Astrocyte (in vitro differentiated cells and primary cell): ENCODE measurements at regions not wholly inside any gene's neighbourhood (a gene's known extent, or its start where the extent isn't known, plus 50 kb on each side); places are given as distances from the start of the nearest gene placed in this dataset.

ENCODE experiments used
- DNase-seq: peaks from one replicate; pipeline ENCODE4 v3.0.0-alpha.2; 2010; ENCODE audit warnings: low read depth
- FAIRE-seq: peaks from 2 replicates; lab custom pipeline; 2011; peaks lifted over from hg19 to GRCh38; lab: Jason Lieb, UNC
- H2AFZ ChIP-seq: 2 replicates; pipeline ENCODE4 v1.6.0; 2012; ENCODE audit warnings: low read depth, low read length, inconsistent platforms
- H3K27ac ChIP-seq: 2 replicates; pipeline ENCODE4 v1.5.1; 2011; ENCODE audit warnings: low read depth, low read length, inconsistent platforms
- H3K27me3 ChIP-seq: 2 replicates; pipeline ENCODE4 v1.6.0; 2011; ENCODE audit warnings: low read length, inconsistent platforms; ENCODE audit not compliant: insufficient read depth
- H3K36me3 ChIP-seq: 2 replicates; pipeline ENCODE4 v1.5.1; 2011; ENCODE audit warnings: low read length, inconsistent platforms; ENCODE audit not compliant: insufficient read depth
- H3K4me1 ChIP-seq: 2 replicates; pipeline ENCODE4 v1.5.1; 2011; ENCODE audit warnings: low read length, inconsistent platforms; ENCODE audit not compliant: insufficient read depth
- H3K4me2 ChIP-seq: 2 replicates; pipeline ENCODE4 v1.6.0; 2012; ENCODE audit warnings: low read length, inconsistent platforms
- H3K4me3 ChIP-seq: 2 replicates; pipeline ENCODE4 v1.5.1; 2011; ENCODE audit warnings: low read depth, mild to moderate bottlenecking, low read length, inconsistent platforms; ENCODE audit not compliant: insufficient read depth
- H3K79me2 ChIP-seq: 2 replicates; pipeline ENCODE4 v1.6.0; 2012; ENCODE audit warnings: mild to moderate bottlenecking, low read length, inconsistent platforms; ENCODE audit not compliant: insufficient read depth
- H3K9ac ChIP-seq: 2 replicates; pipeline ENCODE4 v1.6.0; 2012; ENCODE audit warnings: mild to moderate bottlenecking, low read length, inconsistent platforms
- H3K9me3 ChIP-seq: 2 replicates; pipeline ENCODE4 v1.5.1; 2012; ENCODE audit warnings: low read depth, mild to moderate bottlenecking, low read length, inconsistent platforms; ENCODE audit not compliant: insufficient read depth
- H4K20me1 ChIP-seq: 2 replicates; pipeline ENCODE4 v1.6.0; 2012; ENCODE audit warnings: low read length, inconsistent platforms; ENCODE audit not compliant: insufficient read depth
- H3K27ac Mint-ChIP-seq: one replicate; pipeline ENCODE4 v1.8.0; 2021; ENCODE audit warnings: mild to moderate bottlenecking, mixed read lengths; ENCODE audit not compliant: unreplicated experiment
- H3K27me3 Mint-ChIP-seq: one replicate; pipeline ENCODE4 v1.8.0; 2021; ENCODE audit warnings: low read depth, mixed read lengths; ENCODE audit not compliant: unreplicated experiment
- H3K36me3 Mint-ChIP-seq: one replicate; pipeline ENCODE4 v1.8.0; 2021; ENCODE audit warnings: low read depth, mixed read lengths; ENCODE audit not compliant: unreplicated experiment
- H3K4me1 Mint-ChIP-seq: one replicate; pipeline ENCODE4 v1.8.0; 2021; ENCODE audit warnings: low read depth, mixed read lengths; ENCODE audit not compliant: unreplicated experiment
- H3K4me3 Mint-ChIP-seq: one replicate; pipeline ENCODE4 v1.8.0; 2021; ENCODE audit warnings: mild to moderate bottlenecking, moderate library complexity, mixed read lengths; ENCODE audit not compliant: unreplicated experiment
- H3K9me3 Mint-ChIP-seq: one replicate; pipeline ENCODE4 v1.8.0; 2021; ENCODE audit warnings: mild to moderate bottlenecking, mixed read lengths; ENCODE audit not compliant: unreplicated experiment
- EZH2 ChIP-seq: IDR thresholded peaks from 2 replicates; pipeline ENCODE4 v1.6.1; 2012; ENCODE audit warnings: mild to moderate bottlenecking, low read length, inconsistent platforms; ENCODE audit not compliant: insufficient read depth
- TF ChIP-seq, protein P1 (sequence below): IDR thresholded peaks from 2 replicates; pipeline ENCODE4 v1.5.1; 2011; ENCODE audit warnings: low read depth, mild to moderate bottlenecking, inconsistent platforms, low read length, moderate library complexity; ENCODE audit not compliant: insufficient read depth

GRCh38 chr2:7676714-7677113 lies 759.5 kb downstream of the RNF144A start:
- no peak overlapping the region for H3K4me3 Mint-ChIP-seq
- no peaks in the 10 kb centered on the region for H3K79me2 ChIP-seq
- no peaks in the 10 kb centered on the region for H3K36me3 ChIP-seq
- no peaks in the 10 kb centered on the region for H3K4me1 ChIP-seq
- no peaks in the 10 kb centered on the region for H3K36me3 Mint-ChIP-seq
- H3K27me3 ChIP-seq = no peaks in the 10 kb centered on the region
- FAIRE-seq (no peak), DNase-seq (no peak)
- H3K9ac ChIP-seq = no peak overlapping the region
- no peak overlapping the region for H3K4me2 ChIP-seq
- H3K27ac Mint-ChIP-seq = no peak overlapping the region
- TF ChIP-seq, protein P1, sequence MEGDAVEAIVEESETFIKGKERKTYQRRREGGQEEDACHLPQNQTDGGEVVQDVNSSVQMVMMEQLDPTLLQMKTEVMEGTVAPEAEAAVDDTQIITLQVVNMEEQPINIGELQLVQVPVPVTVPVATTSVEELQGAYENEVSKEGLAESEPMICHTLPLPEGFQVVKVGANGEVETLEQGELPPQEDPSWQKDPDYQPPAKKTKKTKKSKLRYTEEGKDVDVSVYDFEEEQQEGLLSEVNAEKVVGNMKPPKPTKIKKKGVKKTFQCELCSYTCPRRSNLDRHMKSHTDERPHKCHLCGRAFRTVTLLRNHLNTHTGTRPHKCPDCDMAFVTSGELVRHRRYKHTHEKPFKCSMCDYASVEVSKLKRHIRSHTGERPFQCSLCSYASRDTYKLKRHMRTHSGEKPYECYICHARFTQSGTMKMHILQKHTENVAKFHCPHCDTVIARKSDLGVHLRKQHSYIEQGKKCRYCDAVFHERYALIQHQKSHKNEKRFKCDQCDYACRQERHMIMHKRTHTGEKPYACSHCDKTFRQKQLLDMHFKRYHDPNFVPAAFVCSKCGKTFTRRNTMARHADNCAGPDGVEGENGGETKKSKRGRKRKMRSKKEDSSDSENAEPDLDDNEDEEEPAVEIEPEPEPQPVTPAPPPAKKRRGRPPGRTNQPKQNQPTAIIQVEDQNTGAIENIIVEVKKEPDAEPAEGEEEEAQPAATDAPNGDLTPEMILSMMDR = no peak
- no peak for TF ChIP-seq EZH2
- no peak overlapping the region for H3K4me3 ChIP-seq
- no peaks in the 10 kb centered on the region for H3K9me3 ChIP-seq
- peaks cover 4% of the 10 kb centered on the region for H3K27me3 Mint-ChIP-seq
- H3K4me1 Mint-ChIP-seq = no peaks in the 10 kb centered on the region
- H3K27ac ChIP-seq = no peak overlapping the region
- H3K9me3 Mint-ChIP-seq = peaks cover 5% of the 10 kb centered on the region
- H2AFZ ChIP-seq = no peak overlapping the region
- H4K20me1 ChIP-seq = no peaks in the 10 kb centered on the region

DNA sequence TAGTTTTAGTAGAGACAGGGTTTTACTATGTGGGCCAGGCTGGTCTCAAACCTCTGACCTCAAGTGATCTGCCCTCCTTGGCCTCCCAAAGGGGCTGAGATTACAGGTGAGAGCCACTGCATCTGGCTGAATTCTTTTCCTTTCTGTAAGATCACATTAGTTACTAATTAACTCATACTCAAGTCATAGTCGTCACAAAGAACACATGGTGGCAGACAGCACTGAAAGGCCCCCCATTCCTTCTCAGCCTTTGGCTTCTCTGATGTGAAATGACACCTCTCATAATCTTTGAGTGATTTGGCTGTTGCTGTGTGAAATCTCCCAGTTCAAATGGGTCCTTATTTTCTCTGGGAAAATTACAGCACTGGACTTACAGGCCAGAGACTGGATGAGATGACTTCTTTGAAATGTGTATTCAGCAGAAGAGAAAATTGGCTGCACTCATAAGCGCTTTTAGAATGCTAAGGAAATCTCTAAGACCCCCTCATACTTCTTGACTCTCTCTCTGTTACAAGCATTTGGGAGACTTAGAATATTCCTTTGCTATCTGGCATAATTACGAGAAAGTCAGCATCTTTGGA lies 764.8 kb downstream of the RNF144A start:
- Histone ChIP-seq H3K9me3 (no peaks in the 10 kb centered on the region), H3K4me1 (no peaks in the 10 kb centered on the region), H2AFZ (no peak overlapping the region), H3K4me2 (no peak overlapping the region), H3K27me3 (no peaks in the 10 kb centered on the region), H3K9ac (no peak overlapping the region), H3K36me3 (no peaks in the 10 kb centered on the region), H3K79me2 (no peaks in the 10 kb centered on the region), H4K20me1 (no peaks in the 10 kb centered on the region), H3K4me3 (no peak overlapping the region), H3K27ac (no peak overlapping the region)
- Mint-ChIP-seq H3K4me1 (peaks cover 7% of the 10 kb centered on the region), H3K36me3 (no peaks in the 10 kb centered on the region), H3K4me3 (no peak overlapping the region), H3K27me3 (peaks cover 13% of the 10 kb centered on the region), H3K27ac (no peak overlapping the region), H3K9me3 (peaks cover 1% of the 10 kb centered on the region)
- FAIRE-seq = no peak
- TF ChIP-seq EZH2 = no peak
- TF ChIP-seq, protein P1 = no peak
- no peak for DNase-seq

DNA sequence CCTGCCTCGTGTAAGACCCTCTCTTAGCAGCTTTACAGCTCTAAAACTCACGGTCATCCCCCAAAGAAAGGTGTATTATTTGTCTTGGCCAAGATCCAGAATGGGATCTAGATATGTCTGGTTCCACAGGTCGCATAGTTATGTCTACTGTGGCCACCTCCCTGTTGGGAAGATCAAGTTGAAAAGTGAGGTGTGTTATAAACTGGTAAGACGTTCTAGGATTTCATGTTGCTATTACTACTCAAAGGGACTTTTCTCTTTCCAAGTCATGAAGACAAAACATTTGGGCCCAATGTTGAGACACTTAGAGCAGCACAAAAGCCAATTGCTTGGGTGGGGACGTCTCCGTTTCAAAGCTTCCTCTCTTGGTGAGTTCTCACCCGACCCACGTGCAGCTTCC lies 766.0 kb downstream of the RNF144A start:
- H3K27me3 ChIP-seq = no peaks in the 10 kb centered on the region
- FAIRE-seq = peak; percentile 37
- no peak overlapping the region for H3K9ac ChIP-seq
- Mint-ChIP-seq H3K27me3 (peaks cover 13% of the 10 kb centered on the region), H3K27ac (no peak overlapping the region), H3K36me3 (no peaks in the 10 kb centered on the region), H3K4me1 (peaks cover 7% of the 10 kb centered on the region), H3K4me3 (no peak overlapping the region), H3K9me3 (peaks cover 1% of the 10 kb centered on the region)
- H3K79me2 ChIP-seq = no peaks in the 10 kb centered on the region
- H3K27ac ChIP-seq = no peak overlapping the region
- H3K9me3 ChIP-seq = no peaks in the 10 kb centered on the region
- DNase-seq = no peak
- no peak overlapping the region for H3K4me3 ChIP-seq
- H3K4me2 ChIP-seq = no peak overlapping the region
- H2AFZ ChIP-seq = no peak overlapping the region
- no peaks in the 10 kb centered on the region for H3K4me1 ChIP-seq
- H3K36me3 ChIP-seq = no peaks in the 10 kb centered on the region
- no peak for TF ChIP-seq EZH2
- TF ChIP-seq, protein P1 = no peak
- H4K20me1 ChIP-seq = no peaks in the 10 kb centered on the region
